ENCODE measurements at regions not wholly inside any gene's neighbourhood (a gene's known extent, or its start where the extent isn't known, plus 50 kb on each side); places are given as distances from the start of the nearest gene placed in this dataset.

DNA sequence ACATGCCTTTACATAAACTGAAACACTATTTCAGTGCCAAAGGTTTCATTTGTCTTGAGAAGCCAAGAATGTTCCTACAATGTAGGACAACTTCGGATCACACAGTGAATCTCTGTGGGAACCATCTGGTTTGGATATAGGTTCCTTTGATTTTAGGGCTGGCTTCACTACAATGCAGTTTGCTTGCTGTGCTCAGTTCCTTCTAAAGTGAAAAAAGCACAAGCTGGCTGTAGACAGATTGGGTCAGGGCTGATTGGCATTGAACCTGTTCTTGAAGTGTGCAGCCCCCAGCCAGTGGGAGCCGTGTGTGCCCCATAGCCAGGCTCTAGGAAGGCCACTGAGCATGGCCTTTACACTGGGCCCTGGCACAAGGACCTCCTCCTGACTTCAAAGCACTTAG lies 167.9 kb upstream of the HNRNPA3 start:
- DNase-seq: no peak

DNA sequence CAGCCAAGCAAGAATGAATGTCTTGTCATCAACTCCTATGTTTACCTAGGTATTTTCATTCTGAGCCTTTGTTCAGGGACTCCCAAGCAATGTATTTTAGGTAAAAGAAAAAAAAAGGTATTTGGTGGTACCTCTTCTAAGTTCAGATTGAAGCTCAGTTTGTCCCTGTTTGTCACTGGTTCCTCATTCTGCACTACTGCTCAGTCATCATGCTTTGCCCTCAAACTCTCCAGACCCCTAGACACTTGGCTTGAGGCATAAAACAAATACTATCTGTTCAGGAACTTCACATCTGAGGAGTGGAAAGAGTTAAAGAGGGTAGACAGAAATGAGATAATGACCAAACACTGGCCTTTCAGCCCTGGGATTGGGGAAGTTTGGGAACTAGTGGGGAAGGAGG lies 163.6 kb upstream of the HNRNPA3 start:
- no peak for DNase-seq

DNA sequence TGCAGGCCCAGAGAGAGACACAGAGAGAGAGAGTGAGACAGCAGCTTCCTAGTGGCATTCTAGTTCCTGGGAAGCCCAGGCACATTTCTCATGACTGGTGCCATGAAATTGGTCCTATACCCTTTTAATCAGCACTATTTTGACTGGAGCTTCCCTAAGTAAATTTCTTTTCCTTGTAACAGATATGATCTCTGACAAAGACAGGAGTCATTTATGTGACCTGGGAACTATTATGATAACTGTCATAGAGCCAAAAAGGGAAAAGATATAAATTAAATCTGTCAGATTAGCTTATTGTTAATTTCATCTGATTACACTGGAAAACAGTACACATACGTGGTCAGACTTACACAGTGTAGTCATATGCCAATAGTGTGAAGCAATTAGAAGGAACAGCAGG lies 161.3 kb upstream of the HNRNPA3 start:
- DNase-seq: no peak

DNA sequence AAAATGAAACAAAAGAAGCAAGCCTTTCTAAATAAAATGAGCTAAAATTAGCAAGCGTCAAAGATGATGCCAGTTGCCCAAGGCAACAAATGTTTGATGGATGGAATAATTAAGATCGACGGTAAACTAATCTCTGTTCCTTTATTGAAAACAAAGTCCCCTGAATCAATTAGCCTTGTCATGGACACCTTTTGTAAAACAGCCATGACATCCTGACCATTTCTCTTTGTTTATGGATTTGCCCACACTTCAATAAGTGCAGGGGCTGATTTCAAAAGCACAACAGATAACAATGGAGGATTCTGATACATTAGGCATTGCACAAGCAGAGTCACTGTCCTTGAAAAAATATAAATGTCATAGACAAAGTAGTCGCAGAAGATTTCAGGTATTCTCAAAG lies 160.1 kb upstream of the HNRNPA3 start:
- DNase-seq: no peak

DNA sequence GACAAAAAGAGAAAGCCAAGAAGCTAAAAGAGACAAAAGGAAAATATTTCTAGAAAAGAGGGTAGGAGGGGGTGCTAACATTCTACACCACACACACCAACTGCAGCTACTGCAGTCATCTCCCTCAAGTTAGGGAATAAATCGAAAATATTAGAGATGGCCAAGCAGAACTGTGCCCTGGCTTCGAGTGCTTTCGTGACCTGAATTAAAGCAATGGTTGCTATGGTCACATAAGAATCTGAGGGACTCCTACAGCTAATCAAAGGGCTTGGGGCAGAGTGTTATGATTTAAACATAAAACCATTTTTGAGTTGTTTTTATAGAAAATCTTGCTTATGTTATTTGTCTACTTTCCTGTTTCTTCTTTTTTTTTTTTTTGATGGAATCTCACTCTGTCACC lies 159.6 kb upstream of the HNRNPA3 start:
- DNase-seq: no peak

DNA sequence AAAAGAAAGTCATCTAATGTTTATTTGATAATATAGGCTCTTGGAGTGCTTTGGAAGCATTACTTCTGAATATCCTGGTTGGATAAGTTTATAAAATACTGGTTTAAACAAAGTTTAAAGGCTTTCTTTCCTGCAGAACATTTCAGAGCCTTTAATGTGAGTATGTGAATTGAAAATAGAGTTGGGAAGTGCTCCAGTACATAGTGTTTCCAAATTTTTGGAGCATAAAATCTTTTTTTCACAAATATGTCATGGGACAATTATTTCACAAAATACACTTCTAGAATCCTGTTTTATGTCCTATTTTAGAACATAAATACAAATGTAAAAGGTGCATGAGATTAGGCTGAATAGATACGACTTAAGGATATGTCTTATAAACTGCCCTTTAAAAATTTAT lies 158.9 kb upstream of the HNRNPA3 start:
- DNase-seq: no peak

DNA sequence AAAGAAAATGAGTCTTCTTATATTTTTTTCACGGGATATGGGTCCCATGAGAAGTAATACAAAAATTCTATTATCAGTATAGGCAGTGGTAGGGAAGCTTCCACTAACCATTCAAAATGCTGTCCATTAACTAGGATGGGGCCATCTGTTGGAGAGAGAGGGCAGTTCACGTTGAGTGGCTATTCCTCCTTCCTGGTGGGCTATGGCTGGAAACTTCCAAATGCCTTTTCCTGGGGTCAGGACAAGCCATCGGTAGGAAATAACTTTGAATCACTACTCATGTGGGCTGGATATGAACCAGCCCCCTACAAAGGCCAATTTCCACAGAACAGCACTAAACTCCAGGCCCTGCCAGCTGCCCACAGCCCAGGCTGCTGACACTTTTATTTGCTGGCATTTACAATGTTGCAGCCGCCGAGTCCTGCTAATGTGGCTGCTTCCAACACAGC lies 156.1 kb upstream of the HNRNPA3 start:
- DNase-seq: no peak

DNA sequence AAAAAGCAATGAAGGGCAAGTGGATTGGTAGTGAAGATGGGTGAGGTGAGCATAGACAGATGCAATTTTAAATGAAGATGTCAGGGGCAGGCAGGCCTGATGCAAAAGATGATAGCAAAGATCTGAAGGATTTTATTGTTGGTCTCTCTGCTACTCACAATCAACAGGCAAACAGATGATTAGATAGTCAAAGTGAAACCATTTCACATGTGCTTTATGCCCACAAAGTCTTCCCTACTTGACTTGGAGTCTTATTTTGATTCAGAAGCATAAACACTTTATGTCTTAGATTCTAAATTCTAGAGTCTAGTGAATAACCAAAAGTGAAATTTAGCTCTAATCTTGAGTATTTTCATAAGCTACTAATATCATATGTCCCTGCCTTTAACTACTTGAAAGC lies 153.8 kb upstream of the HNRNPA3 start:
- DNase-seq: no peak

DNA sequence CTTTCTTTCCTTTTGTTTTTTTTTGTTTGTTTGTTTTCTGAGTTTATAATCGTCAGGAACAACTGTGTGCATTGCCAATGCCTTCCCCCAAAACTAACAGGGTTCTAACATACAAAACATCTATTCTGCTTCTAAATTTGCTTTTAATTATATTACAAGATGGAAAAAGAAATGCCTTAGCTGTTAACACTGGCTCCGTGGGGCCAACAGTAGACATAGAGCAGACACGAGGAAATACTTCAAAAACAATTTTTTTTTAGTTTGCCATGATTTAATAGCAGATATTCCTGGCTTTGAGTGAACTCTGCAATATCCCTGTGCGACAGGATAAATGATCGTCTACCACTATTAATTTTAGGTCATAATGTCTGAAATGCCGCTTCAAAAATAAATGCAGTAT lies 153.3 kb upstream of the HNRNPA3 start:
- DNase-seq: no peak

DNA sequence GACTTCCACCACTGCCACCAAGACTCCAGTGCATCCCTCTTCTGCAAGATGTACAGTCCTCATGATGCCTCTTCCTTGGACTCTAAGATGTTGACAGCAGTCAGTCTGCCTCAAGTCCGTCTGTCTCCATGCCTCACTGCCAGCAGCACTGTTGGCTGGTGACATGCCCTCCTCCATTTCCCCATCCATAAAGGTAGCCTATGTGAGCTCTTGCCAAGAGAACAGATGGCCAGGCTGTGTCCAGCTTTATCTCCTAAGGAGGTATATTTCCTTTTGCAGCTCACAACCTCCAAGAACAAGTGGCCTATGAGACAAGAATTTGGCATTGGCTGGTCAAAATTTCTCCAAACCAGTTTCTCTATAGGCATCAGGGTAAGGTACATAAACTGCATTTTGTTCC lies 149.3 kb upstream of the HNRNPA3 start:
- no peak for DNase-seq

DNA sequence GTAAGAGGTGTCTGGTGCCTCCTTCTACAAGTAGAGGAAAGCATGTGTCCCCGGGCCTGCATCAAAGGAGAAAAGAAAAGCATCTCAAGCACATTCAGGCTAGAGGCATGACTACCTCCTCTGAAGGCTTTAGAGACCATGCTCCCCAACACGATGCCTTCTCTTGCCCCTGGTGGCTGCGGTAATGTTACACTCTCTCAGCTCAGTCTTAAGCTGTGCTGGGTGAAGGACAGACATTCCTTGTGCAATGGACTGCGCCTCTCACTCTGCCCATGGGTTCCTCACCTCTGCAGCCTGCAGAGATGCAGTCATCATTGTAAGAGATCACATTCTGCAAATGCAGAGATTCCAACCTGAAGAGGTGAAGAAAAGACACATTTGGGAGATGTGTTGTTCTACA lies 148.2 kb upstream of the HNRNPA3 start:
- DNase-seq: no peak

DNA sequence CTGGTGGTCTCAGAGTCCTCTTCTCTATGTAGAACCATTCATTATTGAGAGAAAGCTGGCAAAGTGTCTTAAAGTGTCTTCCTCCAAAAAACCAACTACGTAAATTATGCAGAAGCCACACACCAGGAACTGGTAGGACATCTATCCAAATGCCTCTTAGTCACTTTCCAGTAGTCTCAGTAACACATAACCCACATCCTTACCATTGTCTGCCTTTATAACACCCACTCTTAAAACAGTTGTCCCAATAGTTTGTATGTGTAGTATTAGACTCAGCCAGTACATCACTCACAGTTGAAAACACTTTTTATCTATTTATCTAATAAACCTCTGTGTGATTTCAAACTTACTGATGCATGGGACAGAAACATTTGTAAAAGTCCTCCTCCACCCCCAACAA lies 143.6 kb upstream of the HNRNPA3 start:
- no peak for DNase-seq

DNA sequence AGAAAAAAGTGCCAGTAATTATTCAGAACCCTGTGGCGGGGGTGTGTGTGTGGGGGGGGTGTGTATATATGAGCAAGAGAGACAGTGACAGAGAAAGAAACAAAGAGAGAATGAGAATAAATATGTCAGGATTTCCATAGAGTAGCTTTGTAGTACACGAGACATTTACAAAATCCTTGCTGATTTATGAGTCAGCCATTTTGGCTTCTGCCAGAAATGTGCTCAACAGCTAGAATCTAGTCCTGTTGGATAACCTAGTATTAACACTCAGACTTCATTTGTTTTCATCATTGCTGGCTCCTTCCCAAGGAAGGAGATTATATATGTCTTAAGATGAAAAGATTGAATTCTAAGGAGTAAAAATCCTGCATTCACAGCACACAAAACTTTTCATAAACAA lies 140.5 kb upstream of the HNRNPA3 start:
- DNase-seq: no peak

DNA sequence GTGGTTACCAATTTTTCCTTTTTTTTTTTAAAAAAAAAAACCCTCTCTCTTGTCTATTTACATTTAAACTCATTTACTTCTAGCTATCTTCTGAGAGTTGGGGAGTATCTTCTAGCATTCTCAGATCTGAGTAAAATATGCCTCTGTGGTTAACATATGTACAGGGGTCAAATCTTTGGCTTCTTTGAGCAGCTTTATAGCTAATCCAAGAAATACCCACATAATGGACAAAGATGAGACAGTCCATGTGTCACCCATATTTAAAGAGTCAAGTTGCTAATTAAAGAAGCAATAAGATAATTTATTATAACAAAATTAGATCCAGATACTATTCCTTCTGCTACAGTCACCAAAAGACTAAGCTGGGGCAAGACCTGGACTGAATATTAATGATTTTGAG lies 139.0 kb upstream of the HNRNPA3 start:
- no peak for DNase-seq

DNA sequence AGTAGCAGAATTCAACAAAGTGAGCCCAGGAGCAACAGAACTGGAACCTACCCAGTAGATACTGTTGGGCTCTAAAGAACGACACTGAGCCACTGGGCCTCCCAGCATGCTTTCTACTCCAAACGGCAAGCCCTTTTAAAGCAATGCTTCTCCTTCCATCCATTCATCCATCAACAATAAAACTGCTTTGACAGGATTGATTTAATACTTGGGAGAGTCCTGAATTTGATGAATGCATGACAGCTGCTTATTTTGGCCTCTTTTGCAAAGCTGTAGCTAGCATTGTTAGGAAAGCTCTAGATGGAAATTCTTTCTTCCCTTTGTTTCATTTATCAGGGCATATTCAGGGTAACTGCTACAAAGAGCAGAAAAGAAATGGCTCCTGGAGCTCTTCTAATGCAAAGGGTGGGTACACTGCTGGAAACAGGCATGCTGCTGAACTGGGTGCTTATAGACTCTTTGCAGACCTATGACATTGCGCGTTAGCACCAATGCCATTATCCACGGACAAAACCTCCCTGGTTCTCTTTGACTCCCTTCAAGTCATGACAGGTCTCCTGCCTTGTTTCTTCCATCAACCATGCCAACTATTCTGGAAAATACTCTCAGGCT lies 138.4 kb upstream of the HNRNPA3 start:
- DNase-seq: no peak

DNA sequence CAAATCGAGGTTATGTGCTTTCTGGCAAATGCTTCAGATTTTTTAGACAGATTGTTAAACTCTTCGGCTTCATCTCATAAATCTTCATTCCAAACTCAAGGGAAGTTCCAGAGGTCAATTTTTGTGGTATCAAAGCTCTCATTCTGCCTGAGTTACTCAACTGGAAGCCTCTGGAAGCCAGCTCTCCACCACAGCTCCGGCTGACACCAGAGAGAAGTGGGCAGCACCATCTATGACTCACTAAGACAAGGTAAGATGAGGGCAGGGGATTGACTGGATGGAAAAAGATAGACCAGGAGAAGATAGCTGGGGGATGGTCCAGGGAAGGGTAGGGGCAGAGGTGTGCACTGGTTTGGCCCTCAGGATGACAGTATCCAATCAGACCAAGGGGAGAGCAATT lies 137.3 kb upstream of the HNRNPA3 start:
- no peak for DNase-seq

DNA sequence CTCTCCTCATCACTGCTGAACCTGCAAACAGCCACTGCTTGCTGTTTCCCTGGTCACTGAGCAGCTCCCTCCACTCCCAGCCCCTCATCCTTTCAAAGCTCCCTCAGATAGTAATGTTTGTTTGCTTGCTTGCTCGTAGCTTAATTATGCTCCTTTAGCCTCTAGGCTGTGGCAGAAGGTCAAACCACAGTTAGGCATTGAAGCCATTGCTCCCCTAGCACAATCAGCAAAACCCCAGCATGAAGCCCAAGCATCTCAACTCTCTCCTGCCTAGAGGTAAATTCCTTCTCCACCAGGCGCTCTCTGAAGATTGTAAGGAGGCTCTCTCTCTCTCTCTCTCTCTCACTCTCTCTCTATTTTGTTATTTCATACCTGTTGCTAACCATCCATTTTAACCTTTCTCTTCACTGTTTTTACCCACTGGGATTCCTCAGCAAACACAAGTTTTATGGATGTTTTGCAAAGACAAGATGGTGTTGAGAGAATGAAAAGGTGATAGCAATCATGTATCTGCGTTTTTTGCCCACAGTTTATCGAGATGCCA lies 135.9 kb upstream of the HNRNPA3 start:
- DNase-seq: no peak

DNA sequence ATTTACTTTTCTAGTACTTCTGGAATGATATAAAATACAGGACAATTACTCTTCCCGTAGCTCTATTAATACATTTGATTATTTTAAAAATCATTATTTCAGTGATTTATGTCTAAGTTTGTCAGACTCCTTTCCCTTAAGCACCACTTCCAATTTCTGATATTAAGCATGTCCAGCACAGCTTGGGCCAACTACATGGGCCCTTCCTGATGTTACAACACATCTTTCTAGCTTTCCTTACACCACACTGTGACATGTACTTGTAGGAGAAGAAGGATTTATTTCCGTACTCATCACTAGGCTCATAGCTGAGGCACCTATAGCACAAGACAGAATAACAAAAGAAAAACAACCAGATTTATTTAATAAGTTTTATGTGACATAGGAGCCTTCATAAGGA lies 134.8 kb upstream of the HNRNPA3 start:
- DNase-seq: no peak

DNA sequence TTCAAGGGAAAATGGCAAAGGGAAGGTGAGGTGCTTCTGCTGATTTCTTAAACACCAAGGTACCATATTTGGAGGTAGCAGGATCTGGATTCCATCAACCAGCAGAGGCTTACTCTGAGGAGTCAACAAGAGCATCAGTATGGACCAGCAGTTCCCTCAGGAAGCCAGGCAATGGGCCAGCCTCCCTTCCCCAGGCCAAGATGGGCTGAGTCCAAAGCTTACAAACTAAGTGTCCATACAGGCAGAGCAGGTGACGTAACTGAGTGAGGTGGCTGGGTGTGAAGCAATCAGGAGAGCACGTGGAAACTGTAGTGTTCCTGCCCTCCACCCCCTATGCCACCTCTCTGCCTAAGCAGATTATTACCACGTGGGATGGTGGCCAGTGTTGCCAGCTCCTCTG lies 134.2 kb upstream of the HNRNPA3 start:
- no peak for DNase-seq

DNA sequence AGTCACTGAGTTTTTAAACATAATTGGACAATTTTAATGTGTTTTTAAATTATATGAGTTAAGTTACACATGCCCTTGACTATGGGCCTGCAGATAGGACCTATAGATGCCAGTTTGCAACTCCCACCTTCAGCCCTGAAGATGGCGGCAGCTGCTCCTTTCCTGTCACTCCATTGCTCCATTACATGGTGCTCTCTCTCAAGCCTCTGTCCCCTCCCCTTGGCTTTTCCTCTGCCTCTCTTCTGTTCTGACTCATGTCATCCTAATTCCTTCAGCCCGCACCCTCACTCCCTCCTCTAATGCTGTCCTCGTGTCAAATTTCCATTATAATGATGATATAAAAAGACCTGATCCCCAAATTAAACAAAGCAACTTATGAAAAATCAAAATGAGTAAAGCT lies 133.7 kb upstream of the HNRNPA3 start:
- no peak for DNase-seq

DNA sequence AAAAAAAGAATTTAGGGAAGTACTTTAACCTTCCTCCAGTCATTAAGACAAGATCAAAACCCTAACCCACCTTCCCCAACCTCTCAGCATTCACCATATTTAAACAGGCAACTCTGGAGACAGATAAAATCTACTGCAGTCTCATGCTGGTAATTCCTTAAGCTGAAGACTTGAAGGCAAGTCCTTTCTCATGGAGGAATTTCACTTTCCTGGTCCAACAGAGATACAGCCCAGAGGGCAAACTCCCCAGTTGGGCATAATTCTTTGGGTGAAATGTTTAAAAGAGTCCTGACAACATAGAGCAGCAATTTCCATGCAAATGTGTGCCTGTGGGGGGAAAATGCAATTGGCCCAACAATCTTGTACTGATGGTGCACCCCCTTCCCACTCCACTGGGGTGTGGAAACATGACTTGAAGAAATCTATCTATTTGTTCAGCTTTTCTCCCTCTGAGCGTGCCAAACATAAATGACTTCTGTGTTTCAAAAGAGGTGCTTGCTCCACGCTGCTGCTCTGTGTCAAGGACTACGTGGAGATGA lies 131.8 kb upstream of the HNRNPA3 start:
- DNase-seq: no peak

DNA sequence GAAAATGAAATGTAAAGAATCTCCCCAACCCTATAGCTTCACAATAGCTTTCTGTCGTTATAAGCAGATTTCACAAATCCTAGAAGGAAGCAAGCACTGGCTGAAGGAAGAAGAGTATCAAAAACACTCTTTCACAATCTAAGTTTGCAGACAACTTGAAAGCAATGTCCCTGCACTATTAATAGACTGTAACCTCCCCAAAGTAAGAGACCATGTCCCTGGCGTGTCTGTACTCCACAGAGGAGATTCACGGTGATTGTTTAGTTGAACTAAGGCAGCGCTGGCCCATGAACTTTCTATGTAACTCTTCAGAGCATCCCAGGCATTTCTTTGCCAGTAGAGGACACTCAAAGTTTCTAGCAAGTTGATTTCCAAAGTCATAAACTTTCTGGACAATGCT lies 128.0 kb upstream of the HNRNPA3 start:
- DNase-seq: no peak

DNA sequence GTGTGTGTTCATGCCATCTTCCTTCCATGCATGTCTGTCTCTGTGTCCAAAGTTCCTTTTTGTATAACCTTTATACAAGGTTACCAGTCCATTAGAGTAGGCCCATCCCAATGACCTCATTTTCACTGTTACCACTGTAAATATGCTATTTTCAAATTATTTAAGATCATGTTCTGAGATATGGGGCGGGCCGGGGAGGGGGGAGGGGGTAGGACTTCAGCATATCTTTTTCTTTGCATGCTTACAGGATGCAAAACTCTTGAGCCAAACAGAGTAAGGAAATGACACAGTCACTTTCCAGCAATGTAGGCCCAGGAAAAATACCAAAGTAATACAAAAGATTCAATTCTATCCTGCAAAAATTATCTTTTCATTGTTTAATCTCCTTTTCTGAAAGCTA lies 124.1 kb upstream of the HNRNPA3 start:
- DNase-seq: no peak

DNA sequence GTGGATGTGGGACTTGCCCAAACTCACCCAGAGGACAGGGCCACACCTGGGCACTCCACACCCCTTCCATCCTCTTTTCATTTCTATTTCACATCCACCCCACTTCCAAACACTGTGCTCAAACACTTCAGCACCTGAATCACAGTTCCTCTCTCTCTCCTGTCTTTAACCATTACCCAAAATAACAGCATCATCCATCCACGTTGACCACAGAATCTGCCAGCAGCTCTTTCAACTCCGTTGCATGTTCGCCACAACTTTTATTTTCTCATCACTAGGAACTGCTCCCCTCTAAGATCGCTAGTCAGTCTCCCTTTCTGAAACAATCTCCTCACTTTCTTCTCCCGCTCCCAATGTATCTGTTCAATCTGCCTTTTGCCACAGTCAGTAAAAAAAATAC lies 121.6 kb upstream of the HNRNPA3 start:
- DNase-seq: no peak

DNA sequence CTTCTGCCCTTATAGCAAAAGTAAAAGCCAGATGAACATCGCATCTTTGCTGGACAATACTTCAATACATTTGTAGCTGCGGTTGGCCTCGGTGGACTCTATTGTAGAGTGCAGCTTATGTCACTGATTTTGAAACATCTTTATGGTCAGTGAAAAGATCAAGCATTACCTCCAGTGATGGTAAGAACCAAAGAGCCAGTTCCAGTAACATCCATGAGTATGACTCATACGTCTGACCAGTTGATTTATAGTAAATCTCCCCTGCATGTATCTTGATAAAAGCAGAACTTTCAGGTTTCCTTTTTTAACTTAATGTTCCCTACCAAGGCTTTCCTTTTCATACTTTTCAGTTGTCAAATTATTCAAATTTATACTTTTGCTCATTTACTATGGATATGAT lies 119.2 kb upstream of the HNRNPA3 start:
- DNase-seq: no peak

All from activated CD4-positive, CD25-positive, alpha-beta regulatory T cell (primary cell).